IPS-11a (cell line): ENCODE measurements at regions not wholly inside any gene's neighbourhood (a gene's known extent, or its start where the extent isn't known, plus 50 kb on each side); places are given as distances from the start of the nearest gene placed in this dataset.

ENCODE experiments used
- H3K4me3 ChIP-seq: one replicate; pipeline ENCODE4 v1.5.1; 2013; ENCODE audit warnings: low read depth, low read length, control low read depth

GRCh38 chr1:216778737-216779136 lies 55.5 kb upstream of the ESRRG start:
- no peak overlapping the region for H3K4me3 ChIP-seq

GRCh38 chr1:216777148-216777547 lies 53.9 kb upstream of the ESRRG start:
- no peak overlapping the region for H3K4me3 ChIP-seq
